H9 (cell line): ENCODE measurements at regions not wholly inside any gene's neighbourhood (a gene's known extent, or its start where the extent isn't known, plus 50 kb on each side); places are given as distances from the start of the nearest gene placed in this dataset.

Source experiments
- DNase-seq: peaks from one replicate; pipeline ENCODE4 v3.0.0-alpha.2; 2017
- H2AFZ ChIP-seq: one replicate; pipeline ENCODE4 v1.6.1; 2013; ENCODE audit warnings: mild to moderate bottlenecking, low read length, control low read depth, moderate library complexity
- H2AK5ac ChIP-seq: 2 replicates; pipeline ENCODE4 v1.6.1; 2013; ENCODE audit warnings: low read length, control low read depth, mixed read lengths; ENCODE audit not compliant: insufficient read length
- H2BK120ac ChIP-seq: one replicate; pipeline ENCODE4 v1.6.1; 2013; ENCODE audit warnings: low read depth, mild to moderate bottlenecking, low read length, control low read depth, inconsistent platforms; ENCODE audit not compliant: poor library complexity, severe bottlenecking
- H2BK12ac ChIP-seq: 2 replicates; pipeline ENCODE4 v1.6.1; 2013; ENCODE audit warnings: low read length, control low read depth, mixed read lengths, low read depth; ENCODE audit not compliant: insufficient read length
- H2BK15ac ChIP-seq: 2 replicates; pipeline ENCODE4 v1.6.1; 2013; ENCODE audit warnings: low read depth, low read length, control low read depth
- H2BK20ac ChIP-seq: one replicate; pipeline ENCODE4 v1.6.1; 2013; ENCODE audit warnings: low read depth, mild to moderate bottlenecking, low read length, control low read depth, inconsistent platforms; ENCODE audit not compliant: poor library complexity, severe bottlenecking
- H2BK5ac ChIP-seq: 2 replicates; pipeline ENCODE4 v1.6.1; 2013; ENCODE audit warnings: low read length, control low read depth, mixed read lengths; ENCODE audit not compliant: insufficient read length
- H3K14ac ChIP-seq: 2 replicates; pipeline ENCODE4 v1.6.1; 2013; ENCODE audit warnings: low read length, control low read depth; ENCODE audit not compliant: insufficient read depth
- H3K18ac ChIP-seq: 2 replicates; pipeline ENCODE4 v1.6.1; 2013; ENCODE audit warnings: low read depth, mild to moderate bottlenecking, mixed read lengths, low read length, control low read depth; ENCODE audit not compliant: insufficient read length
- H3K23ac ChIP-seq: 2 replicates; pipeline ENCODE4 v1.6.1; 2013; ENCODE audit warnings: low read length, control low read depth, mixed read lengths, low read depth; ENCODE audit not compliant: insufficient read length
- H3K23me2 ChIP-seq: 2 replicates; pipeline ENCODE4 v1.6.1; 2013; ENCODE audit warnings: low read depth, mild to moderate bottlenecking, mixed read lengths, low read length, control low read depth; ENCODE audit not compliant: insufficient read length, poor library complexity, severe bottlenecking
- H3K27ac ChIP-seq: 2 replicates; pipeline ENCODE4 v1.5.1; 2013; ENCODE audit warnings: low read length, control low read depth, mixed read lengths, low read depth; ENCODE audit not compliant: insufficient read length
- H3K27me3 ChIP-seq: 2 replicates; pipeline ENCODE4 v1.6.1; 2013; ENCODE audit warnings: low read length, control low read depth, inconsistent platforms; ENCODE audit not compliant: insufficient read depth
- H3K4ac ChIP-seq: 2 replicates; pipeline ENCODE4 v1.6.1; 2013; ENCODE audit warnings: low read depth, mild to moderate bottlenecking, control low read depth, inconsistent platforms, low read length, moderate library complexity
- H3K4me1 ChIP-seq: 2 replicates; pipeline ENCODE4 v1.6.1; 2013; ENCODE audit warnings: low read length, control low read depth, inconsistent platforms; ENCODE audit not compliant: insufficient read depth
- H3K4me2 ChIP-seq: 2 replicates; pipeline ENCODE4 v1.6.1; 2013; ENCODE audit warnings: low read length, control low read depth, mixed read lengths; ENCODE audit not compliant: insufficient read length, insufficient read depth
- H3K56ac ChIP-seq: 2 replicates; pipeline ENCODE4 v1.6.1; 2013; ENCODE audit warnings: low read depth, mild to moderate bottlenecking, mixed read lengths, low read length, control low read depth; ENCODE audit not compliant: insufficient read length
- H3K79me1 ChIP-seq: 2 replicates; pipeline ENCODE4 v1.6.1; 2013; ENCODE audit warnings: low read depth, mild to moderate bottlenecking, moderate library complexity, low read length, control low read depth, inconsistent platforms; ENCODE audit not compliant: insufficient read depth, poor library complexity, severe bottlenecking
- H3K79me2 ChIP-seq: 2 replicates; pipeline ENCODE4 v1.6.1; 2013; ENCODE audit warnings: low read length, control low read depth, inconsistent platforms; ENCODE audit not compliant: insufficient read depth
- H3K9ac ChIP-seq: 2 replicates; pipeline ENCODE4 v1.6.1; 2013; ENCODE audit warnings: low read length, control low read depth, mixed read lengths; ENCODE audit not compliant: insufficient read length; ENCODE audit errors: extremely low read depth
- H3K9me3 ChIP-seq: one replicate; pipeline ENCODE4 v1.6.1; 2013; ENCODE audit warnings: low read depth, low read length, inconsistent platforms; ENCODE audit not compliant: control insufficient read depth
- H3T11ph ChIP-seq: one replicate; pipeline ENCODE4 v1.6.1; 2013; ENCODE audit warnings: mild to moderate bottlenecking, low read length, control low read depth, inconsistent platforms
- H4K20me1 ChIP-seq: one replicate; pipeline ENCODE4 v1.6.1; 2013; ENCODE audit not compliant: control insufficient read depth, insufficient read length, insufficient read depth
- H4K5ac ChIP-seq: 2 replicates; pipeline ENCODE4 v1.6.1; 2013; ENCODE audit warnings: low read depth, mild to moderate bottlenecking, mixed read lengths, low read length, control low read depth; ENCODE audit not compliant: insufficient read length
- H4K8ac ChIP-seq: replicated peaks from 2 replicates; pipeline ENCODE4 v1.6.1; 2013; ENCODE audit warnings: low read length, control low read depth, mixed read lengths, low read depth; ENCODE audit not compliant: insufficient read length
- H4K91ac ChIP-seq: 2 replicates; pipeline ENCODE4 v1.6.1; 2013; ENCODE audit warnings: low read depth, mild to moderate bottlenecking, moderate library complexity, mixed read lengths, low read length, control low read depth; ENCODE audit not compliant: insufficient read length
- H3K27ac Mint-ChIP-seq, 3 experiments: 2 replicates in 2 of 3; 3 replicates in 1 of 3; pipeline ENCODE4 v1.8.0; 2020 to 2021; ENCODE audit warnings: mixed read lengths in 3 of 3, mild to moderate bottlenecking in 1 of 3, moderate library complexity in 1 of 3
- H3K27me3 Mint-ChIP-seq: 2 replicates; pipeline ENCODE4 v1.8.0; 2021; ENCODE audit warnings: low read depth, mild to moderate bottlenecking, moderate library complexity, mixed read lengths
- H3K36me3 Mint-ChIP-seq, 3 experiments: 2 replicates in 2 of 3; 3 replicates in 1 of 3; pipeline ENCODE4 v1.8.0; 2020 to 2021; ENCODE audit warnings: low read depth in 3 of 3, mixed read lengths in 3 of 3; ENCODE audit not compliant: insufficient read depth in 1 of 3
- H3K4me1 Mint-ChIP-seq, 2 experiments: 2 replicates each; pipeline ENCODE4 v1.8.0; 2020; ENCODE audit warnings: mixed read lengths in 2 of 2
- H3K4me3 Mint-ChIP-seq, 2 experiments: 2 replicates in 1 of 2; 3 replicates in 1 of 2; pipeline ENCODE4 v1.8.0; 2020 to 2021; ENCODE audit warnings: mild to moderate bottlenecking in 2 of 2, mixed read lengths in 2 of 2, moderate library complexity in 1 of 2
- H3K9me3 Mint-ChIP-seq, 2 experiments: 2 replicates in 1 of 2; 3 replicates in 1 of 2; pipeline ENCODE4 v1.8.0; 2020; ENCODE audit warnings: mild to moderate bottlenecking in 2 of 2, mixed read lengths in 2 of 2, moderate library complexity in 1 of 2
- CTCF ChIP-seq: fragments of 200-600 bp; sonication (generic); conservative IDR thresholded peaks from 3 replicates; pipeline ENCODE4 v1.8.0; 2021; ENCODE audit warnings: antibody characterized with exemption, mild to moderate bottlenecking
- WGBS: extraction: QIAGEN DNeasy Blood & Tissue Kit; methylation state at CpG from one replicate; pipeline ENCODE4 v1.1.7; 2013; ENCODE audit warnings: missing lambda C conversion rate, low lambda C conversion rate, mixed read lengths; ENCODE audit not compliant: insufficient read length; ENCODE audit errors: extremely low coverage; 5-methylcytosine and 5-hydroxymethylcytosine counted together

DNA sequence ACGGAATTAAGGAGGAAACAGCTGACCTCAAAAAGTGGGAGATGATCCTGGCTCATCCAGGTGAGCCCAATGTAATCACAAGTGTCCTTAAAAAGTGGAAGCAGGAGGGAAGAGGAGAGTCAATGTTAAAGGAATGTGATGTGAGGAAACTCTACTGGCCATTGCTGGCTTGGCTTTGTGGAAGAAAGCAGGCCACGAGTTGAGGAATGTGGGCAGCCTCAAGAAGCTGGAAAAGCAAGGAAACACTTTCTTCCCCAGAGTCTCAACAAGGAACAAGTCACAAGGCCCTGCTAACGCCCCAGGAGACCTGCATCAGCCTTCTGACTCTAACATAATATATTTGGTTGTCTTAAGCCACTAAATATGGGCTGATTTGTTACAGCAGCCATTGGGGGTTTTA is 252.8 kb downstream of the PSAT1 start:
- no peaks in the 10 kb centered on the region for H3K23me2 ChIP-seq
- no peak for DNase-seq
- no peaks in the 10 kb centered on the region for H4K20me1 ChIP-seq
- Mint-ChIP-seq H3K9me3 (peaks cover 4 to 5% of the 10 kb centered on the region in 2 experiments; a peak in 4 of 5 replicates), H3K4me1 (peaks cover 6 to 7% of the 10 kb centered on the region in 2 experiments; a peak in 3 of 4 replicates), H3K27ac (no peak overlapping the region), H3K4me3 (no peak overlapping the region), H3K27me3 (no peaks in the 10 kb centered on the region), H3K36me3 (peaks cover 0 to 10% (median 6%) of the 10 kb centered on the region in 3 experiments; a peak in 5 of 7 replicates)
- H4K5ac ChIP-seq: no peak overlapping the region
- H2BK20ac ChIP-seq: no peak overlapping the region
- H2AK5ac ChIP-seq: no peak overlapping the region
- no peak overlapping the region for H3K18ac ChIP-seq
- no peak overlapping the region for H2BK12ac ChIP-seq
- H3K9ac ChIP-seq: no peak overlapping the region
- no peak overlapping the region for H2BK15ac ChIP-seq
- H3K27me3 ChIP-seq: no peaks in the 10 kb centered on the region
- H3K79me1 ChIP-seq: no peaks in the 10 kb centered on the region
- no peak overlapping the region for H2BK120ac ChIP-seq
- H3K14ac ChIP-seq: no peak overlapping the region
- no peak for TF ChIP-seq CTCF
- no peak overlapping the region for H4K91ac ChIP-seq
- no CpG with 5 or more reads among the region's 3 CpGs for WGBS
- no peak overlapping the region for H3T11ph ChIP-seq
- no peak overlapping the region for H3K4me2 ChIP-seq
- no peak overlapping the region for H3K4ac ChIP-seq
- H3K9me3 ChIP-seq: no peaks in the 10 kb centered on the region
- no peak overlapping the region for H2BK5ac ChIP-seq
- no peak overlapping the region for H2AFZ ChIP-seq
- no peak overlapping the region for H3K23ac ChIP-seq
- H3K4me1 ChIP-seq: no peaks in the 10 kb centered on the region
- H3K56ac ChIP-seq: no peak overlapping the region
- H4K8ac ChIP-seq: no peak overlapping the region
- no peak overlapping the region for H3K27ac ChIP-seq
- no peaks in the 10 kb centered on the region for H3K79me2 ChIP-seq
